Thoracic aorta (tissue), 2 donors: ENCODE measurements at regions not wholly inside any gene's neighbourhood (a gene's known extent, or its start where the extent isn't known, plus 50 kb on each side); places are given as distances from the start of the nearest gene placed in this dataset.

Experiments used
- ATAC-seq: fragments of 150-250 bp; one replicate; pipeline ENCODE4 v1.8.0; 2017; ENCODE audit warnings: low read depth; ENCODE audit not compliant: insufficient number of reproducible peaks, low FRiP score
- DNase-seq: peaks from one replicate; pipeline ENCODE4 v3.0.0-alpha.2; 2020; ENCODE audit warnings: low spot score
- H3K27ac ChIP-seq, 2 donors: fragments of 200-600 bp; sonication (generic); 1 replicate in 1 of 2; 2 replicates in 1 of 2; pipeline ENCODE4 v1.5.1; 2016; ENCODE audit warnings: mild to moderate bottlenecking in 2 of 2, moderate library complexity in 2 of 2
- H3K27me3 ChIP-seq: fragments of 200-600 bp; sonication (generic); replicated peaks from 2 replicates; pipeline ENCODE4 v1.6.0; 2016; ENCODE audit warnings: mild to moderate bottlenecking; ENCODE audit not compliant: insufficient read depth
- H3K36me3 ChIP-seq: fragments of 200-600 bp; sonication (generic); one replicate; pipeline ENCODE4 v1.5.1; 2016
- H3K4me1 ChIP-seq, 2 donors: fragments of 200-600 bp; sonication (generic); 1 replicate in 1 of 2; 2 replicates in 1 of 2; pipeline versions ENCODE4 v1.5.1 to v1.6.0; 2016; ENCODE audit warnings: low read depth in 2 of 2, mild to moderate bottlenecking in 1 of 2; ENCODE audit not compliant: control insufficient read depth in 1 of 2
- H3K4me3 ChIP-seq: fragments of 200-600 bp; sonication (generic); 2 replicates; pipeline ENCODE4 v1.5.1; 2016; ENCODE audit warnings: mild to moderate bottlenecking
- H3K9me3 ChIP-seq: fragments of 200-600 bp; sonication (generic); 2 replicates; pipeline ENCODE4 v1.5.1; 2016
- CTCF ChIP-seq: fragments of 200-600 bp; sonication (generic); IDR thresholded peaks from one replicate; pipeline ENCODE4 v1.5.1; 2019; ENCODE audit warnings: antibody characterized with exemption

DNA sequence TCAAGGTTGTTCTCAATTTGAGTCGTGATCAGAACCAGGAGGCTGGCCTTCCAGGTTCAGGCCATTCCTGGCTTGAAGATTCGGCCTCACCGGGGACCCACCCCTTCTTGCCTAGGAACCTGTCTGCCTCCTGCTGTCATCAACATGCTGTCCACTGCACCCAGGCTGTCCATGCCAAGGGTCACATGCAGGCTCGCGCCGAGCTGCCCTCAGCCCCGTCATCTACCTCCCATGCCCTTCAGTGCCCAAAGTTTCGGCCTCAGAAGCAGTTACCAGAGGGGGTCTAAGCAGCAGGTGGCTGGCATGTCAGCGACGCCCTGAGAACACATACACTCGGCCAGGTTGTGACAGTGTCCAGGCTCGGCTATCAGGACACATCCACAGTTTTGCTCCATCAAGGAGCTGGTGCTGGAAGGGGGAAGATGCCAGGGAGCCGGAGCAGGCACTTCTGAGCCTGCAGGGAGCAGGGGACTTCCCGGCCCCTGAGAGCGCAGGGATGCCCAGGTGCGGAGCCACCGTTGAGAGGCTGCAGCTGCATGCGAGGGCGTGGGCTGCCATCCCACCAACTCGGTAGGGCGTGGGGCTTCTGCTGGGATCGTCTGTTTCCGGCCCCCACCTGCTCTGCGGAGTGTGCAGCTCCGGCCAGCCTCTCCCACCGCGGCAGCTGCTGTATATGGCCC, 590.9 kb upstream of the SLITRK5 start:
- Histone ChIP-seq H3K27ac (no peak overlapping the region), H3K4me1 (no peaks in the 10 kb centered on the region), H3K36me3 (no peaks in the 10 kb centered on the region), H3K4me3 (no peak overlapping the region), H3K27me3 (no peaks in the 10 kb centered on the region), H3K9me3 (no peaks in the 10 kb centered on the region)
- no peak for TF ChIP-seq CTCF
- DNase-seq (no peak), ATAC-seq (no peak)

DNA sequence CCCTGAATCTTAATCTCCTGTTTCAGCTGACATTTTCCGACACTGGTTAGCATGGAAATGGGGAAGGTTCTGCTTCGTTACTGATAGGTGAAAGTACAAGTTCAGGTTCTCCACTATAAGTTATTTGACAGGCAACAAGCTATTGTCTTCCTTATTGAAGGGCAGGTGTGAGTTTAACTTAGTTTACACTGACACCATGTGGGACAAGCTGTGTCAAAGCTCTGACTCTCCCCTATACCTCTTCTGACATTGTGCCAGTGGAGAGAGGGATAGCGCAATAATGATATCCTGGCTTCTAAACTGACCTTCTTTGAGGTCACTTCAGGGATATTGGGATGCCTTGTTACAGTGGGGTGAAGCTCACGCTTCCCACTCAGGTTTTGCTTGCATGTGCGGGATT, 587.0 kb upstream of the SLITRK5 start:
- ATAC-seq (no peak), DNase-seq (no peak)
- H3K4me3 ChIP-seq, result no peak overlapping the region
- TF ChIP-seq CTCF, result no peak
- H3K27me3 ChIP-seq, result no peaks in the 10 kb centered on the region
- H3K36me3 ChIP-seq, result no peaks in the 10 kb centered on the region
- H3K9me3 ChIP-seq, result no peaks in the 10 kb centered on the region
- no peak overlapping the region for H3K27ac ChIP-seq
- no peaks in the 10 kb centered on the region for H3K4me1 ChIP-seq

GRCh38 chr13:87087741-87088140, 583.4 kb upstream of the SLITRK5 start:
- Histone ChIP-seq H3K36me3 (no peaks in the 10 kb centered on the region), H3K27me3 (no peaks in the 10 kb centered on the region), H3K4me3 (no peak overlapping the region), H3K27ac (no peak overlapping the region), H3K9me3 (no peaks in the 10 kb centered on the region), H3K4me1 (no peaks in the 10 kb centered on the region)
- DNase-seq (no peak), ATAC-seq (no peak)
- no peak for TF ChIP-seq CTCF

DNA sequence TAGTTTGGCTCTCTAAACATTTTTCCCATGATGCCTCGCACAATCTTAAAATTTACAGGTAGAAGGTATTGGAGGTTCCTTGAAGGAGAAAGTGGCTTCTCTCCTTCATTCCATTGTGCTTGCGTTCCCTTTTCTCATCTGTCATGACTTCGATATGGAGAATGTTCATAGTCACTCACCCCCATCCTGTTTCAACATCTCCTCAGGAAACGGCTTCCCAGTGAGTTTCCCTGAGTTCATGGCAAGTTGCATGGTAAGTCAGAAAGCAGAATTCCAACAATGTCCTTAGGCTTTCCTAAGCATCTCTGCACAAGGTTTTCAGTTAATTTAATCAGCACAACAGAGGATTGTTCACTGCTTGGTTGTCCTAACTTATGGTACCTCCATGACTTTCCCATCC, 581.8 kb upstream of the SLITRK5 start:
- no peaks in the 10 kb centered on the region for H3K9me3 ChIP-seq
- no peak for ATAC-seq
- TF ChIP-seq CTCF, result no peak
- no peaks in the 10 kb centered on the region for H3K4me1 ChIP-seq
- H3K27ac ChIP-seq, result no peak overlapping the region
- no peak overlapping the region for H3K4me3 ChIP-seq
- DNase-seq, result no peak
- no peaks in the 10 kb centered on the region for H3K36me3 ChIP-seq
- no peaks in the 10 kb centered on the region for H3K27me3 ChIP-seq

- no peaks in the 10 kb centered on the region for H3K9me3 ChIP-seq
Observed at GRCh38 chr13:87093399-87093798, 577.8 kb upstream of the SLITRK5 start.

More at GRCh38 chr13:87093399-87093798, 577.8 kb upstream of the SLITRK5 start:
- H3K36me3 ChIP-seq, result no peaks in the 10 kb centered on the region
- H3K27ac ChIP-seq, result no peak overlapping the region
- no peak overlapping the region for H3K4me3 ChIP-seq
- no peak for TF ChIP-seq CTCF
- no peaks in the 10 kb centered on the region for H3K27me3 ChIP-seq
- DNase-seq (no peak), ATAC-seq (no peak)
- no peaks in the 10 kb centered on the region for H3K4me1 ChIP-seq
